ENCODE measurements at regions not wholly inside any gene's neighbourhood (a gene's known extent, or its start where the extent isn't known, plus 50 kb on each side); places are given as distances from the start of the nearest gene placed in this dataset.

- DNase-seq: no peak
These were observed 503.0 kb upstream of the KLHL29 start for GRCh38 chr2:22882011-22882410.

DNA sequence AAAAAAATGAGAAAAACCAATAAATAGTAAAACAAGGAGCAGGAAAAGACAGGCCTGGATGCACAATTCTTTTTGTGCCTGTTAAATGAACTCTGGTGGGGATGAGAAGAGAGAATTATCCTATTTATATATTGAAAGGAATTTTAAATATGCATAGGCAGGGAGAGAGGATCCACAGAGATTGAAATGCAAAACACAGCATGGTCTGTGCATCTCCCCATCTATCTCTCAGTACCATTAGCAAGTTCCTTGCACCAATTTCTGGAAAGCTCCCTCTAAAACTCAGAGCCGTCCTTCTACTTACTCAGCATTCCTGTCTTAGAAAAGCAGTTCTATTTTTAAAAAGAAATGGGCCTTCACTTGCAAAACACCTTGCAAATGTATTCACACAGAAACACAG, 502.3 kb upstream of the KLHL29 start:
- DNase-seq: no peak

- no peak for DNase-seq
These were observed 501.9 kb upstream of the KLHL29 start for GRCh38 chr2:22883054-22883453.

DNA sequence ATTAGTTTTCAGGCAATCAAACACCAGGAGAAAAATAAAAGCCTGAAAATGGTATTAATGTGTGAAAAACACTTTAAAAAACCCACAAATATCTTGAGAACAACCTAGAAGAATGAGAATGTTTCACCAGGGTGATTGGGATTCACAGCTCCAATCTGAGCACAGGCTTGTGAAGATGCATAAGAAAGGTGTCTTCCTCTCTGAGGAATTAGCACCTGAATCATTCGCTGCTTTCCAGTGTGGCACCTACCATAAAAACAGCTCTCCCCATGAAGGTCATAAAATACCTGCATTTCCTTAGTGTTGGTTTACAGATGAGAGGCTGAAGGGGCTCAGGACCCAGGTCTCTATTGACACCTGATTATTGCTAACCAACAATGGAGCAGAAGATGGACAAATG, 499.7 kb upstream of the KLHL29 start:
- DNase-seq: no peak

GRCh38 chr2:22887426-22887825, 497.6 kb upstream of the KLHL29 start:
- no peak for DNase-seq

DNA sequence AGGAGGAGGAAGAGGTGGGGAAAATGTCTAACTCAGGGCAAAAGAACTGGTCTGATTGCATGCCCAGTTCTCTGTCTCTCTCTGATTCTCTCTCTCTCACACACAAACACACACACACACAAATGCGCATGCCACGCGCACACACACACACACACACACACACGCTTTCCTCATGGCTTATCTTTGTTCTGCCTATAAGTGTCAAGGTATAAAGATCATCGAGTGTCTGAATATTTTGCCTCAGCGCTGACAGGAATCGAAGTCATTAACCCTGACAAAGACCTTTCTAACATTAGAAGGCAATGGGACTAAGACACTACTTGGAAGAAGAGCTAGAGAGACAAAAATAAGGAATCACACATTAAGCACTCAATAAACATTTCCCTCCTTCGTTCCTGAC, 497.1 kb upstream of the KLHL29 start:
- no peak for DNase-seq

DNA sequence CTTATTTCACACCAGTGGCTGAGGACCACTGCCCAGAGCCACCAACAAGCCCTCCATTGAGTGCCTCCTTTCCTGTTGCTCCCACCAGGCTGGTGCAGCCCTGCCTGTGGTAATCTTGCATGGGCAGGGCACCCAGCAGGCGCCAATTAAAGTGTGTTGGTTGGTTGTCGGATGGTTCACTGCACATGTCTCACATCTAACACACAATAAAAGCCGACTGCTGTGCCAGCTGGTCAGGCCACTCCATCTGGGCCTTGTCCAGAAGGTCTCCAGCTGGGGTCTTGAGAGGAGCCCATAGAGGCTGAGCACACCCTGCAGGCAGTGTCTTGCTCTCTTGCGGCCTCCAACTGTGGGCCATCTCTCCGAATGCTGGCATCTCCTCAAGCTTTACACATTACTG, 494.8 kb upstream of the KLHL29 start:
- no peak for DNase-seq

- DNase-seq: no peak
These were observed 491.0 kb upstream of the KLHL29 start for GRCh38 chr2:22893761-22894517.

DNA sequence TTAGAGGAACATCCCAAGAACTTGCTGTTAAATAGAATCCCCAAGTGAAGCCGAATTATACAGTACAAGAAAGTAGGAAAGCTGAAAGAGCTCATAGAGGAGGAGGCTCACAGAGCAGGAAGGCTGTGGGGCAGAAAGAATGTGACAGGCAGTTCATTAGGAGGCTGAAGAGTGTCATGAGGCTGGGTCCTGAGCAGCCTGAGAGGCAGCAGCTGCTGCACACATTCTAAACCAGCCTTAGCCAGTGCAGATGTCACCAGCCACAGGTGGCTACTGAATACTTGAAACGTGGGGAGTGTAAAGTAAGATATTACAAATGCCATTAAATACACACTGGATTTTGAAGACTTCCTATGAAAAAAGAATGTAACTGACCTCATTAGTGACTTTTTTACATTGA, 490.2 kb upstream of the KLHL29 start:
- no peak for DNase-seq

DNA sequence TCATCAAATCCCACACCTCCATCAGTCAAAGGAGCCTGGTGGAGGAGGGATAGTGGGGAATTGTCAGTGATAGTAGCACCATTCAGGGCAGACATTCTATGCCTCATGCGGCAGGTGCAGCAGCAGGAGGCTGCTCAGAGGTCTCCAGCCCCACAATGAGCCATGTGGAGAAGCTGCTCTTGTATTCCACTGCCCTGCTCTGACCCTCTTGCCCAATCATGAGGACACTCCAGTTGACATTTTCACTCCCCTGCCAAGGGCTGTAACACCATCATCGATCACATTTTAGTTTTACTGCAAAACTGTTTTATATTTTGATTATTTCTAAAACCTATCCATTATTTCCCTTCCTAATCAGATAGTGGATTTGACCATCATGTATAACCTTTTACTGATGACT, 487.6 kb upstream of the KLHL29 start:
- no peak for DNase-seq

- DNase-seq: no peak
These were observed 484.3 kb upstream of the KLHL29 start for GRCh38 chr2:22900674-22901073.

GRCh38 chr2:22901471-22902179, 483.4 kb upstream of the KLHL29 start:
- no peak for DNase-seq

DNA sequence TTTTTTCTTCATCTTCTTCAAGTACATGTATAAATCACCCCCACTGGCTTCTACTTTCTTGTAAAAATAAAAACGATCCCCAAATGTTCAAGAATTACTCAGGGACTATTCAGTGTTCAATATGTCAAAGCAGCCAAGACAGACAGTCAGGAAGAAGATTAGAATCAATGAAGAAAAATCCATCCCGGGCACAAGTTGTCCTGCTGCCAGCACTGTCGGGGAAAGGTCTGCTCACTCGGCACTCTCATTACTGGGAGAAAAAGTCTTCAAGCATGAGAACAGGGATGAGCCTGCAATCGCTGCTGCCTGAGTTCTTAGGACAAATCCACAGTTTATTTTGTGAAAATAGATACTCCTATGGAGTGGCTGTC, 482.8 kb upstream of the KLHL29 start:
- no peak for DNase-seq

GRCh38 chr2:22902662-22903165, 482.3 kb upstream of the KLHL29 start:
- DNase-seq: no peak

DNA sequence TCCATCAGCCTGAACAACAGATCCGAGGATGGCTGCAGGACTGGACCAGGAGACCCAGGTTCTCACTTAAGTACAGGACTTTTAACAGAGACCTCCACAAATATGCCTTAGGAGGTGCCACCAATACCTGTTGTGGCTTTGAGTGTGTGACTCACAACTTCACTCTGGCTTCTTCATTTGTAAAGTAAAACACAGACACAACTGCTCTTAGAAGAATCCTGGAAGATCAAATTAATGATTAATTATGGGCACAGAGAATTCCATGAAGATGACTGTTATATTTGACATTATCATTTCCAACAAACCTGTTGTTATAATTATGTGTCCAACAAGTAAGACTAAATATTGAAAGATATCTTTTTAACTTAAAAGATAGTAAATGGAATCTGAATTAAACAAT, 481.4 kb upstream of the KLHL29 start:
- no peak for DNase-seq

- no peak for DNase-seq
These were observed 480.8 kb upstream of the KLHL29 start for GRCh38 chr2:22904126-22904684.

DNA sequence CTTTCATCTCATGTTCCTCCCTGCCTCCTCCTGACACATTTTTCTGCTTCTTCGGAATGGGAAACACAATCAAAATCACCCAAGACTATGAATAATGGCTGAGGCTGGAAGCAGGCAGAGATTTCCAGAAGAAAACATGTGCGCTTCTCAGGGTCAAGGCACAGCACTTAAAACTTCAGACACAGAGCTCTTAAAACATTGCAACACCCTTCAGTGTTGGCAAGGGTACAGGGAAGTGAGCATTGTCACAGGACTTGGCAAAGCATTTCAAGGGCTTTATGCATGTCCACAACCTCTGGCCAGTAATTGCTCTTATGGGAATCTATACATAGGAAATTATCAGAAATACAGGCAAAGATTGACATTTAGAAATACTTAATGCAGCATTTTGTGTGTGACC, 477.6 kb upstream of the KLHL29 start:
- no peak for DNase-seq

GRCh38 chr2:22912398-22912797, 472.6 kb upstream of the KLHL29 start:
- no peak for DNase-seq

- no peak for DNase-seq
These were observed 455.0 kb upstream of the KLHL29 start for GRCh38 chr2:22929998-22930397.

DNA sequence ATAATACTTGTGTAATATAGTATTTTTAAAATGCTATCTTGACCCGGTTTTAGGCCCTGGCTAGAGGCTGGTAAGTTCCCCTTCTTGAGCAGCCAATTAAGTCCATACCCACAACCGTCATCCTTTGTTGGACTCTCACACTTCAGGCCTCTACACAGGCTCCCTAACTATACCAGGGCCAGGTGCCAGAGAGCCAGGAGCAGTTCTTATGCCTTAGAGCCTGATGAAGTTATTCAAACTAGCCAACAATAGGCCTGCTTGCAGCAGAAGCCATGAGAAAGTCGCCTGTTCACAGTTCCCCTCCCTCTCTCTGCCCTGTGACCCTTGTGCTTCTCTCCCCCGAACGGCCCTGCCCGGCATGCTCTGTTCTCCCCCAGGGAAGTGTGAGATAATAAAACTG, 454.2 kb upstream of the KLHL29 start:
- DNase-seq: no peak

GRCh38 chr2:22932288-22932687, 452.7 kb upstream of the KLHL29 start:
- no peak for DNase-seq

DNA sequence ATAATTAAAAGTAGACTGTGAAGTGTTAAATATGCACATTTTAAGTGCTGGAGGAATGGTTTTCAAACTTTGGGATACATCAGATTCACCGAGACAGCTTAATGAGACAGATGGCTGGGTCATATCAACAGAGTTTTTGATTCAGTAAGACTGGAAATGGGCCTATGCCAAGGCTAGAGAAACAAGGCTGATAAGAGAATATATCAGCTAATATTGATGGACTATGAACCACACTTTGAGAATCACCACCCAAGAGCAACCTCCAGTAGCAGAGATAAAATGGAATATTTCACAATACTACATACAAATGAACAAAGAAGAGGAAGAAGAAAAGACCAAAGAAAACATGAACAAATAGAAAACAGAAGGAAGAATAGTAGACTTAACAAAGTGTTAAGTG, 450.2 kb upstream of the KLHL29 start:
- no peak for DNase-seq

- DNase-seq: no peak
These were observed 442.5 kb upstream of the KLHL29 start for GRCh38 chr2:22942441-22942840.

- no peak for DNase-seq
These were observed 440.8 kb upstream of the KLHL29 start for GRCh38 chr2:22944143-22944542.
